ENCODE measurements at regions not wholly inside any gene's neighbourhood (a gene's known extent, or its start where the extent isn't known, plus 50 kb on each side); places are given as distances from the start of the nearest gene placed in this dataset.

- TF ChIP-seq CTCF (IDR thresholded peaks at IDR 0.05; ENCODE audit: poor library complexity, severe bottlenecking) (no peak), POLR2AphosphoS5 (IDR thresholded peaks at IDR 0.05) (no peak), RAD21 (conservative IDR thresholded peaks at IDR 0.05) (no peak), SMC3 (conservative IDR thresholded peaks at IDR 0.05; ENCODE audit: poor library complexity) (no peak), EZH2 (IDR thresholded peaks at IDR 0.05; ENCODE audit: borderline replicate concordance, insufficient read depth, low read length, poor library complexity, severe bottlenecking) (no peak), EP300 (conservative IDR thresholded peaks at IDR 0.05; ENCODE audit: poor library complexity, severe bottlenecking) (no peak), TAF1 (IDR thresholded peaks at IDR 0.05; ENCODE audit: low read depth) (no peak)
Measured at GRCh38 chr4:171142045-171142444, 671.2 kb upstream of the GALNTL6 start.
